Caco-2 (cell line): ENCODE measurements at regions not wholly inside any gene's neighbourhood (a gene's known extent, or its start where the extent isn't known, plus 50 kb on each side); places are given as distances from the start of the nearest gene placed in this dataset.

Experiments
- BruUV-seq: library from RNA; stranded (reverse); fragments of 400-500 nt; replicated peaks from 2 replicates; lab custom pipeline; 2021; lab: Mats Ljungman, UMichigan
- CTCF ChIA-PET: fragments of 300-600 bp; sonication (Branson Sonifier 250); formaldehyde crosslinking; loops from one replicate; lab custom pipeline; 2022; ENCODE audit warnings: antibody characterized with exemption; lab: Charles Lee
- POLR2A ChIA-PET: fragments of 300-600 bp; sonication (Branson Sonifier 250); formaldehyde crosslinking; loops from one replicate; lab custom pipeline; 2022; ENCODE audit warnings: antibody characterized with exemption; lab: Charles Lee
- DNase-seq, 2 experiments: peaks; one replicate each; pipeline versions ENCODE4 v3.0.0 to v3.0.0-alpha.2; 2020 to 2022
- H3K27me3 ChIP-seq: replicated peaks from 2 replicates; pipeline ENCODE4 v1.6.0; 2011; ENCODE audit warnings: low read length; ENCODE audit not compliant: control insufficient read depth, insufficient read depth
- H3K36me3 ChIP-seq: 2 replicates; pipeline ENCODE4 v1.5.1; 2011; ENCODE audit warnings: low read length; ENCODE audit not compliant: control insufficient read depth, insufficient read depth
- H3K4me1 ChIP-seq: fragments of 250-450 bp; sonication (Bioruptor Pico); 2 replicates; pipeline ENCODE4 v1.5.1; 2020; ENCODE audit warnings: mild to moderate bottlenecking
- H3K4me3 ChIP-seq: 2 replicates; pipeline ENCODE4 v1.5.1; 2011; ENCODE audit warnings: low read depth, mild to moderate bottlenecking, control low read depth, low read length
- H3K9me3 ChIP-seq: fragments of 250-450 bp; sonication (Bioruptor Pico); 2 replicates; pipeline ENCODE4 v1.5.1; 2020; ENCODE audit warnings: mild to moderate bottlenecking, moderate library complexity
- H3K27ac Mint-ChIP-seq: one replicate; pipeline ENCODE4 v1.8.0; 2022; ENCODE audit warnings: mixed read lengths; ENCODE audit not compliant: unreplicated experiment
- H3K27me3 Mint-ChIP-seq: one replicate; pipeline ENCODE4 v1.8.0; 2022; ENCODE audit warnings: mixed read lengths; ENCODE audit not compliant: insufficient read depth, unreplicated experiment
- H3K36me3 Mint-ChIP-seq: one replicate; pipeline ENCODE4 v1.8.0; 2022; ENCODE audit warnings: mild to moderate bottlenecking, mixed read lengths; ENCODE audit not compliant: insufficient read depth, unreplicated experiment
- H3K4me1 Mint-ChIP-seq: one replicate; pipeline ENCODE4 v1.8.0; 2022; ENCODE audit warnings: low read depth, mixed read lengths; ENCODE audit not compliant: unreplicated experiment
- H3K4me3 Mint-ChIP-seq: one replicate; pipeline ENCODE4 v1.8.0; 2022; ENCODE audit warnings: mild to moderate bottlenecking, moderate library complexity, mixed read lengths; ENCODE audit not compliant: unreplicated experiment
- H3K9me3 Mint-ChIP-seq: one replicate; pipeline ENCODE4 v1.8.0; 2022; ENCODE audit warnings: mixed read lengths; ENCODE audit not compliant: unreplicated experiment
- intact Hi-C: fragments of 100-400 bp; cut with micrococcal nuclease; formaldehyde crosslinking; loops from one replicate; pipeline ENCODE4 v1.10.0; 2022; ENCODE audit not compliant: unreplicated experiment
- TF ChIP-seq, protein P1 (sequence below), 2 experiments: fragments of 200-600 bp in 1 of 2; IDR thresholded peaks; 1 replicate in 1 of 2; 2 replicates in 1 of 2; pipeline versions ENCODE4 v1.5.1 to v1.8.0; 2011 to 2022; ENCODE audit warnings: antibody characterized with exemption in 1 of 2, control low read depth in 1 of 2, inconsistent platforms in 1 of 2, low read depth in 1 of 2, low read length in 1 of 2, mild to moderate bottlenecking in 1 of 2, moderate library complexity in 1 of 2; ENCODE audit not compliant: insufficient read depth in 1 of 2, severe bottlenecking in 1 of 2, unreplicated experiment in 1 of 2

DNA sequence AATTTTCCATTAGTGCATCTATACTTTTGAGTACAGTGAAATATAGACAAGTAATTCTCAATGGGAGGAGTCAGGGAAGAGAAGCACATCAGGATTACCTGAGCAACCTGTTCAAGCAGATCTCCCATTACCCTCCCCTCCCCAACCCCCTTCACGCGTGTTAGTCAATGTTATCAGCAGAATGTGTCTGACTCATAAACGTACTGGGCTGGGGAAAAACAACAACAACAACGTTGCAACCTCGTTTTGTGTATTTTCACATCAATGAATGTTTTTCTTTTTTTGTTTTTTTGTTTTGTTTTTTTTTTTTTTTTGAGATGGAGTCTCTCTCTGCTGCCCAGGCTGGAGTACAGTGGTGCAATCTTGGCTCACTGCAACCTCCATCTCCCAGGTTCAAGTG is 287.0 kb upstream of the STXBP5 start:
- Histone ChIP-seq H3K4me3 (no peak overlapping the region), H3K27me3 (no peaks in the 10 kb centered on the region), H3K36me3 (no peaks in the 10 kb centered on the region), H3K4me1 (peaks cover 16% of the 10 kb centered on the region), H3K9me3 (no peaks in the 10 kb centered on the region)
- H3K36me3 Mint-ChIP-seq: no peaks in the 10 kb centered on the region
- H3K27me3 Mint-ChIP-seq: no peaks in the 10 kb centered on the region
- peaks cover 6% of the 10 kb centered on the region for H3K4me1 Mint-ChIP-seq
- TF ChIP-seq, protein P1, sequence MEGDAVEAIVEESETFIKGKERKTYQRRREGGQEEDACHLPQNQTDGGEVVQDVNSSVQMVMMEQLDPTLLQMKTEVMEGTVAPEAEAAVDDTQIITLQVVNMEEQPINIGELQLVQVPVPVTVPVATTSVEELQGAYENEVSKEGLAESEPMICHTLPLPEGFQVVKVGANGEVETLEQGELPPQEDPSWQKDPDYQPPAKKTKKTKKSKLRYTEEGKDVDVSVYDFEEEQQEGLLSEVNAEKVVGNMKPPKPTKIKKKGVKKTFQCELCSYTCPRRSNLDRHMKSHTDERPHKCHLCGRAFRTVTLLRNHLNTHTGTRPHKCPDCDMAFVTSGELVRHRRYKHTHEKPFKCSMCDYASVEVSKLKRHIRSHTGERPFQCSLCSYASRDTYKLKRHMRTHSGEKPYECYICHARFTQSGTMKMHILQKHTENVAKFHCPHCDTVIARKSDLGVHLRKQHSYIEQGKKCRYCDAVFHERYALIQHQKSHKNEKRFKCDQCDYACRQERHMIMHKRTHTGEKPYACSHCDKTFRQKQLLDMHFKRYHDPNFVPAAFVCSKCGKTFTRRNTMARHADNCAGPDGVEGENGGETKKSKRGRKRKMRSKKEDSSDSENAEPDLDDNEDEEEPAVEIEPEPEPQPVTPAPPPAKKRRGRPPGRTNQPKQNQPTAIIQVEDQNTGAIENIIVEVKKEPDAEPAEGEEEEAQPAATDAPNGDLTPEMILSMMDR (IDR thresholded peaks at IDR 0.05; ENCODE audit: insufficient read depth in 1 of 2, low read depth in 1 of 2, low read length in 1 of 2, severe bottlenecking in 1 of 2, unreplicated experiment in 1 of 2): no peak
- ChIA-PET POLR2A (no interaction called here), CTCF (interaction anchor here (0.6 kb wide), 1 partner anchor 15 kb away, joined by 3 read pairs; no protein-coding TSS in a partner anchor)
- intact Hi-C loops: no loop called here
- H3K4me3 Mint-ChIP-seq: no peak overlapping the region
- no peaks in the 10 kb centered on the region for H3K9me3 Mint-ChIP-seq
- DNase-seq: no peak
- BruUV-seq: no TSS peak
- H3K27ac Mint-ChIP-seq: no peak overlapping the region

- CTCF ChIA-PET: no interaction called here
- H3K36me3 Mint-ChIP-seq: no peaks in the 10 kb centered on the region
- peaks cover 16% of the 10 kb centered on the region for H3K4me1 ChIP-seq
- TF ChIP-seq, protein P1 (IDR thresholded peaks at IDR 0.05; ENCODE audit: insufficient read depth in 1 of 2, low read depth in 1 of 2, low read length in 1 of 2, severe bottlenecking in 1 of 2, unreplicated experiment in 1 of 2): no peak
- intact Hi-C loops: no loop called here
- H3K36me3 ChIP-seq: no peaks in the 10 kb centered on the region
- BruUV-seq: no TSS peak
- POLR2A ChIA-PET: no interaction called here
- no peaks in the 10 kb centered on the region for H3K27me3 ChIP-seq
- no peak overlapping the region for H3K4me3 Mint-ChIP-seq
- no peak overlapping the region for H3K4me3 ChIP-seq
- no peaks in the 10 kb centered on the region for H3K9me3 ChIP-seq
- no peaks in the 10 kb centered on the region for H3K9me3 Mint-ChIP-seq
- H3K27me3 Mint-ChIP-seq: no peaks in the 10 kb centered on the region
- no peak overlapping the region for H3K27ac Mint-ChIP-seq
- peaks cover 6% of the 10 kb centered on the region for H3K4me1 Mint-ChIP-seq
- no peak for DNase-seq
Measured at GRCh38 chr6:146917979-146918378, 286.2 kb upstream of the STXBP5 start.

- Histone ChIP-seq H3K9me3 (no peaks in the 10 kb centered on the region), H3K27me3 (no peaks in the 10 kb centered on the region), H3K36me3 (no peaks in the 10 kb centered on the region), H3K4me1 (peaks cover 7% of the 10 kb centered on the region), H3K4me3 (no peak overlapping the region)
- CTCF ChIA-PET: no interaction called here
- H3K9me3 Mint-ChIP-seq: no peaks in the 10 kb centered on the region
- TF ChIP-seq, protein P1 (IDR thresholded peaks at IDR 0.05; ENCODE audit: insufficient read depth in 1 of 2, low read depth in 1 of 2, low read length in 1 of 2, severe bottlenecking in 1 of 2, unreplicated experiment in 1 of 2): no peak
- H3K27ac Mint-ChIP-seq: no peak overlapping the region
- no peaks in the 10 kb centered on the region for H3K27me3 Mint-ChIP-seq
- no peak for DNase-seq
- peaks cover 3% of the 10 kb centered on the region for H3K4me1 Mint-ChIP-seq
- no TSS peak for BruUV-seq
- intact Hi-C loops: no loop called here
- H3K4me3 Mint-ChIP-seq: no peak overlapping the region
- no peaks in the 10 kb centered on the region for H3K36me3 Mint-ChIP-seq
- POLR2A ChIA-PET: no interaction called here
Measured at GRCh38 chr6:146919017-146919416, 285.2 kb upstream of the STXBP5 start.
